ENCODE measurements at regions not wholly inside any gene's neighbourhood (a gene's known extent, or its start where the extent isn't known, plus 50 kb on each side); places are given as distances from the start of the nearest gene placed in this dataset.
A peak's percentile ranks its signal among the peaks of the same experiment; 100 is the strongest.

GRCh38 chr7:106430535-106431455, 146.0 kb upstream of the NAMPT start:
- TF ChIP-seq CTCF (IDR thresholded peaks at IDR 0.05) (no peak), POLR2A (IDR thresholded peaks at IDR 0.05) (no peak)
- no peak for DNase-seq (ENCODE audit: low spot score in 2 of 2)
- WGBS, 2 donors, result 60 to 68% methylated on average over 4 of the region's 4 CpGs
- intact Hi-C loops (cut with DNase I; ENCODE audit: low total_unique reads), result no loop called here
- H3K4me3 ChIP-seq (ENCODE audit: low read depth, poor library complexity, severe bottlenecking), result no peak overlapping the region

GRCh38 chr7:106430103-106430502, 145.3 kb upstream of the NAMPT start:
- DNase-seq (ENCODE audit: low spot score in 2 of 2), result no peak
- H3K4me3 ChIP-seq (ENCODE audit: low read depth, poor library complexity, severe bottlenecking), result no peak overlapping the region
- 70 to 74% methylated on average over 4 of the region's 4 CpGs for WGBS, 2 donors
- no peak for TF ChIP-seq CTCF (IDR thresholded peaks at IDR 0.05)
- intact Hi-C loops (cut with DNase I; ENCODE audit: low total_unique reads), result no loop called here

- 71 to 75% methylated on average over 7 of the region's 7 CpGs for WGBS, 2 donors
- TF ChIP-seq POLR2A (IDR thresholded peaks at IDR 0.05) (no peak), CTCF (IDR thresholded peaks at IDR 0.05) (no peak)
- DNase-seq (ENCODE audit: low spot score in 2 of 2), result no peak
- H3K4me3 ChIP-seq (ENCODE audit: low read depth, poor library complexity, severe bottlenecking), result no peak overlapping the region
- intact Hi-C loops (cut with DNase I; ENCODE audit: low total_unique reads), result no loop called here
Observed at GRCh38 chr7:106426803-106427202, 142.0 kb upstream of the NAMPT start.

- TF ChIP-seq CTCF (IDR thresholded peaks at IDR 0.05) (no peak), POLR2A (IDR thresholded peaks at IDR 0.05) (no peak)
- no peak overlapping the region for H3K4me3 ChIP-seq (ENCODE audit: low read depth, poor library complexity, severe bottlenecking)
- DNase-seq (ENCODE audit: low spot score in 2 of 2), result peak; percentile 94 to 95
- 9 to 10% methylated on average over 7 of the region's 7 CpGs for WGBS, 2 donors
- intact Hi-C loops (cut with DNase I; ENCODE audit: low total_unique reads), result no loop called here
Observed at GRCh38 chr7:106425017-106425719, 140.4 kb upstream of the NAMPT start.

GRCh38 chr7:106424476-106425016, 139.8 kb upstream of the NAMPT start:
- no peak for DNase-seq (ENCODE audit: low spot score in 2 of 2)
- intact Hi-C loops (cut with DNase I; ENCODE audit: low total_unique reads), result no loop called here
- 2 to 7% methylated on average over 1 of the region's 1 CpG for WGBS, 2 donors
- no peak overlapping the region for H3K4me3 ChIP-seq (ENCODE audit: low read depth, poor library complexity, severe bottlenecking)
- no peak for TF ChIP-seq CTCF (IDR thresholded peaks at IDR 0.05)
